Fibroblast of the aortic adventitia (primary cell): ENCODE measurements at regions not wholly inside any gene's neighbourhood (a gene's known extent, or its start where the extent isn't known, plus 50 kb on each side); places are given as distances from the start of the nearest gene placed in this dataset.
"Not testable (repeated sequence)": the region's sequence is repeated elsewhere in the genome, so short reads cannot be mapped to it uniquely, and the experiment has no call there.

ENCODE experiments used
- DNase-seq: peaks from one replicate; pipeline ENCODE4 v3.0.0-alpha.2; 2010; ENCODE audit warnings: low read depth
- H3K4me3 ChIP-seq: 2 replicates; pipeline ENCODE4 v1.5.1; 2011; ENCODE audit warnings: low read depth, mild to moderate bottlenecking, control low read depth, low read length, moderate library complexity
- CTCF ChIP-seq: IDR thresholded peaks from 2 replicates; pipeline ENCODE4 v1.5.1; 2011; ENCODE audit warnings: mild to moderate bottlenecking, low read length, control low read depth, inconsistent platforms; ENCODE audit not compliant: insufficient read depth

DNA sequence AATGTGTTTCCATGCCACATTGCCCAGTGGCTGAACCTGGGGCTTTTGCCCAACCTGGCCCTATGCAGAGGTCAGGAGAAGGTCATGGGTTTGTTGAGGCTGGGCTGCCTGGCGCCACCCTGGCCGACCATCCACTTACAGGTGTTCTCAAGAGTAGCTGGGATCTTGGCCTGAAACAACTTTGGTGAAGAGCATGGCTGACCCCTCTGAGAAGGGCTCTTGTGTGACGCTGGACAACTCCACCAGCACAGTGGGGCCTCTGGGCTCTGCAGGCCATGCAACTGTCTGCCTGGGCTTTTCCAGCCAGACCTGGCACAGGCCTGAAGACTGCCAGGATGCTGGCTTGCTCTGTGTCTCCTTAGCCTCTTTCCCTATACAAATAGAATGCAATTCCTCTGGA is 76.4 kb upstream of the ZNG1B start:
- no peak for DNase-seq
- no peak overlapping the region for H3K4me3 ChIP-seq
- TF ChIP-seq CTCF, result no peak

DNA sequence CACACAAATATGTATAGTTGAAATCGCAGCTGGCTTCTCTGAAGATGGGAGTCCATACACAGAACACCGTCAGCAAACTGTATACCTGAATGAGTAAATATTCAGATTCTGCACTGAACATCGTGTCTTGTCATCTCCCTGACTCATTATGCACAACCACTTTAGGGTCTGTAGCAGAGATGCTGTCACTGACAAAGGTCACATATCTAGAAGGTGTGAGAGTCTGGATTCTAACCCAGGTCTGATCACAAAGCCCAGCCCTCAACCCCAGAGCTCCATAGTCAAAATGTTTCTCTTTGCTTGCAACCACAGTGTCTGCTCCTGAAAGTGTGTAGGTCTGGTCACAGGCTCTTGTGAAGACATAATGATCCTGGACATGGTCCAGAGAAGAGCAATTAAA is 78.3 kb upstream of the PAX8 start:
- TF ChIP-seq CTCF, result no peak
- no peak overlapping the region for H3K4me3 ChIP-seq
- no peak for DNase-seq

GRCh38 chr2:113356284-113356683 is 77.6 kb upstream of the PAX8 start:
- not testable (repeated sequence) for DNase-seq, H3K4me3 ChIP-seq

- not testable (repeated sequence) for H3K4me3 ChIP-seq, DNase-seq
These were observed 76.8 kb upstream of the PAX8 start for GRCh38 chr2:113355339-113356015.

GRCh38 chr2:113351375-113352355 is 72.9 kb upstream of the PAX8 start:
- TF ChIP-seq CTCF, result no peak
- no peak for DNase-seq
- no peak overlapping the region for H3K4me3 ChIP-seq

DNA sequence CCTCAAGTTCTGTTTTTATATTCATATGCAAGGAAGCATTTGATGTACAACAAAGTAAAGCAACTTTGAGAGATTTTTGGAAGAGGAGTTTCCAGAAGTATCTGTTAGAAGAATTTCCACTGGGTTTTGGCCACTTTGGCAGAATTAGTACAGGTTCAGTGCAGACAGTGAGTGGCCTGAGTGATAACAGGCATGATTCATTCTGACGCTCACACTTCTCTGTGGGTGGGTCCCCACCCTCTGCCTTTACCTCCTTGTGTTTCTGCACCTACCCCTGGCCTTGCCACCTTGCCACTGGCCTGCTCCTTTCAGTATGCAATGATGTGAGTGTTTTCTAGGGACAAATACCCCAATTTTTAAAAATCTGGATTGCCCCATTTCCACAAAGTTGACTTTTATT is 65.1 kb upstream of the PAX8 start:
- DNase-seq, H3K4me3 ChIP-seq: not testable (repeated sequence)

DNA sequence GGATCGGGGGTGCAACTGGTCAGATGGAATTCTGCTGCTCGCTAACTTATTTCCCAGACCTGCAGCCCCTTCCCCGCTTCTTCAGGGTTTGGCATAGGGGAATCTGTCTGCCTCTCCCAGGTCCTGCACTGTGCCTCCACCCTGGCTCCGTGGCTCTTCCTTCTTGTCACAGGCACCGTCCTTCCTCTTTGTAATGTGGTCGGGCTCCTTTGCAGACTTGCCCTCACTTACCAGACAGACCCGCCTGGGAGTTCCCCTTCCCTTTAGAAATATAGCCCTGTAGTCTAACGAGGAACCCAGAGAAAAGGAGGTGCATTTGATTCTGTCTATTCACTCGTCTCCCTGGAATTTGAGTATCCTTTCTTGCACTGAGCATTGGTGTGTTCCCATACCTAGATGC is 63.9 kb upstream of the PAX8 start:
- no peak overlapping the region for H3K4me3 ChIP-seq
- no peak for TF ChIP-seq CTCF
- DNase-seq, result no peak

GRCh38 chr2:113341870-113342253 is 63.1 kb upstream of the PAX8 start:
- H3K4me3 ChIP-seq, DNase-seq: not testable (repeated sequence)

- no peak for TF ChIP-seq CTCF
- H3K4me3 ChIP-seq, result no peak overlapping the region
- no peak for DNase-seq
These were observed 62.6 kb upstream of the PAX8 start for GRCh38 chr2:113341191-113341869.
